Breast epithelium (tissue), 3 donors: ENCODE measurements at regions not wholly inside any gene's neighbourhood (a gene's known extent, or its start where the extent isn't known, plus 50 kb on each side); places are given as distances from the start of the nearest gene placed in this dataset.

Experiments
- CTCF ChIP-seq, 3 donors: fragments of 450-650 bp; IDR thresholded peaks; one replicate each; pipeline ENCODE4 v1.5.1; 2016 to 2017; ENCODE audit warnings: antibody characterized with exemption in 3 of 3, mild to moderate bottlenecking in 3 of 3, moderate library complexity in 3 of 3
- POLR2A ChIP-seq: fragments of 450-650 bp; IDR thresholded peaks from one replicate; pipeline ENCODE4 v1.6.1; 2016; ENCODE audit warnings: antibody characterized with exemption, mild to moderate bottlenecking, moderate library complexity
- POLR2AphosphoS5 ChIP-seq, 3 donors: sonication (generic); formaldehyde crosslinking; IDR thresholded peaks; one replicate each; pipeline ENCODE4 v1.6.1; 2017; ENCODE audit warnings: antibody characterized with exemption in 3 of 3

- TF ChIP-seq CTCF (IDR thresholded peaks at IDR 0.05) (no peak), POLR2AphosphoS5 (IDR thresholded peaks at IDR 0.05) (no peak), POLR2A (no peak)
These were observed 119.5 kb upstream of the MTAP start for GRCh38 chr9:21682981-21683380.
